A673 (cell line): ENCODE measurements at regions not wholly inside any gene's neighbourhood (a gene's known extent, or its start where the extent isn't known, plus 50 kb on each side); places are given as distances from the start of the nearest gene placed in this dataset.

Experiments used
- BruUV-seq: library from RNA; stranded (reverse); fragments of 400-500 nt; replicated peaks from 2 replicates; lab custom pipeline; 2021; lab: Mats Ljungman, UMichigan
- CTCF ChIA-PET: fragments of 300-600 bp; sonication (Branson Sonifier 250); formaldehyde crosslinking; loops from one replicate; lab custom pipeline; 2022; ENCODE audit warnings: antibody characterized with exemption; lab: Charles Lee
- POLR2A ChIA-PET: fragments of 300-600 bp; sonication (Branson Sonifier 250); formaldehyde crosslinking; loops from one replicate; lab custom pipeline; 2022; ENCODE audit warnings: antibody characterized with exemption; ENCODE audit not compliant: low non-redundant PET; lab: Charles Lee
- DNase-seq: peaks from one replicate; pipeline ENCODE4 v3.0.0-alpha.2; 2015; ENCODE audit warnings: low spot score
- H3K27ac ChIP-seq: fragments of 200-600 bp; sonication (generic); 2 replicates; pipeline ENCODE4 v1.5.1; 2016; ENCODE audit warnings: mixed run types, low read depth, mild to moderate bottlenecking, mixed read lengths, antibody characterized with exemption, low read length; ENCODE audit not compliant: poor library complexity, severe bottlenecking
- H3K27me3 ChIP-seq: fragments of 200-600 bp; sonication (generic); replicated peaks from 2 replicates; pipeline ENCODE4 v1.6.1; 2017; ENCODE audit warnings: mixed run types, low read depth, mild to moderate bottlenecking, mixed read lengths, antibody characterized with exemption, low read length; ENCODE audit not compliant: insufficient read depth, poor library complexity
- H3K36me3 ChIP-seq: fragments of 200-600 bp; sonication (generic); 2 replicates; pipeline ENCODE4 v1.6.1; 2016; ENCODE audit warnings: mixed run types, mild to moderate bottlenecking, mixed read lengths, antibody characterized with exemption, low read length; ENCODE audit not compliant: insufficient read depth, poor library complexity, severe bottlenecking
- H3K4me1 ChIP-seq: fragments of 200-600 bp; sonication (generic); 2 replicates; pipeline ENCODE4 v1.6.1; 2017; ENCODE audit warnings: mixed run types, mild to moderate bottlenecking, mixed read lengths, antibody characterized with exemption, low read length; ENCODE audit not compliant: insufficient read depth, poor library complexity, severe bottlenecking
- H3K4me3 ChIP-seq: fragments of 200-600 bp; sonication (generic); 2 replicates; pipeline ENCODE4 v1.5.1; 2016; ENCODE audit warnings: low read depth, mixed run types, mild to moderate bottlenecking, mixed read lengths, low read length; ENCODE audit not compliant: poor library complexity, severe bottlenecking
- H3K9me3 ChIP-seq: fragments of 200-600 bp; sonication (generic); 2 replicates; pipeline ENCODE4 v1.6.1; 2016; ENCODE audit warnings: mixed run types, low read depth, mild to moderate bottlenecking, mixed read lengths, antibody characterized with exemption, low read length; ENCODE audit not compliant: poor library complexity, severe bottlenecking
- CTCF ChIP-seq: fragments of 300-800, 200-600 bp; sonication (generic); conservative IDR thresholded peaks from 2 replicates; pipeline ENCODE4 v1.5.1; 2017; ENCODE audit warnings: low read depth, mild to moderate bottlenecking, antibody characterized with exemption, low read length, moderate library complexity, mixed read lengths
- EZH2 ChIP-seq: fragments of 200-600 bp; sonication (generic); IDR thresholded peaks from 2 replicates; pipeline ENCODE4 v1.6.1; 2017; ENCODE audit warnings: borderline replicate concordance, low read depth, mild to moderate bottlenecking, mixed read lengths, antibody characterized with exemption, low read length; ENCODE audit not compliant: poor library complexity, severe bottlenecking
- intact Hi-C: fragments of 100-400 bp; cut with micrococcal nuclease; formaldehyde crosslinking; loops from one replicate; pipeline ENCODE4 v1.10.0; 2022; ENCODE audit not compliant: unreplicated experiment

- DNase-seq, result no peak
- Histone ChIP-seq H3K9me3 (no peaks in the 10 kb centered on the region), H3K36me3 (no peaks in the 10 kb centered on the region), H3K27me3 (no peaks in the 10 kb centered on the region), H3K4me3 (no peak overlapping the region), H3K27ac (peak overlapping the region; percentile 85), H3K4me1 (peaks cover 25% of the 10 kb centered on the region)
- TF ChIP-seq EZH2 (no peak), CTCF (no peak)
- BruUV-seq, result no TSS peak
- intact Hi-C loops, result loop anchor here (1.0 to 5.0 kb wide), 2 partner anchors 510 to 641 kb away; no protein-coding TSS in a partner anchor
- POLR2A ChIA-PET, result interaction anchor here (0.6 to 0.7 kb wide), 2 partner anchors 1218 to 1698 kb away, joined by 3 to 4 read pairs; no protein-coding TSS in a partner anchor
- CTCF ChIA-PET, result interaction anchor here (1.0 kb wide), 1 partner anchor 1573 kb away, joined by 3 read pairs; no protein-coding TSS in a partner anchor
Observed at GRCh38 chr4:125827696-125828052, 512.9 kb downstream of the FAT4 start.

- no TSS peak for BruUV-seq
Observed at GRCh38 chr4:125828346-125828745, 513.6 kb downstream of the FAT4 start.

GRCh38 chr4:125832161-125832560 lies 517.4 kb downstream of the FAT4 start:
- CTCF ChIA-PET, result no interaction called here
- intact Hi-C loops, result no loop called here
- Histone ChIP-seq H3K27ac (no peak overlapping the region), H3K9me3 (no peaks in the 10 kb centered on the region), H3K4me3 (no peak overlapping the region), H3K27me3 (no peaks in the 10 kb centered on the region), H3K36me3 (no peaks in the 10 kb centered on the region), H3K4me1 (peaks cover 23% of the 10 kb centered on the region)
- BruUV-seq, result no TSS peak
- POLR2A ChIA-PET, result no interaction called here
- no peak for DNase-seq
- TF ChIP-seq CTCF (no peak), EZH2 (no peak)

More at GRCh38 chr4:125828346-125828745, 513.6 kb downstream of the FAT4 start:
- TF ChIP-seq CTCF (no peak), EZH2 (no peak)
- H3K9me3 ChIP-seq, result no peaks in the 10 kb centered on the region
- H3K27ac ChIP-seq, result peak overlapping the region; percentile 86
- H3K36me3 ChIP-seq, result no peaks in the 10 kb centered on the region
- no peaks in the 10 kb centered on the region for H3K27me3 ChIP-seq
- H3K4me3 ChIP-seq, result no peak overlapping the region
- peak; percentile 67 for DNase-seq
- ChIA-PET CTCF (interaction anchor here (1.0 kb wide), 1 partner anchor 1572 kb away, joined by 3 read pairs; no protein-coding TSS in a partner anchor), POLR2A (no interaction called here)
- H3K4me1 ChIP-seq, result peaks cover 25% of the 10 kb centered on the region
- intact Hi-C loops, result loop anchor here (1.0 to 5.0 kb wide), 2 partner anchors 511 to 640 kb away; no protein-coding TSS in a partner anchor
